Stimulated activated CD8-positive, alpha-beta memory T cell treated with anti-CD3 and anti-CD28 coated beads, Interleukin-12 subunit alpha, Interleukin-12 subunit beta, amount 100 ng/mL, for 1 hour (primary cell): ENCODE measurements at regions not wholly inside any gene's neighbourhood (a gene's known extent, or its start where the extent isn't known, plus 50 kb on each side); places are given as distances from the start of the nearest gene placed in this dataset.

Experiments used
- DNase-seq: peaks from one replicate; pipeline ENCODE4 v3.0.0-alpha.2; 2020; ENCODE audit warnings: low read depth

DNA sequence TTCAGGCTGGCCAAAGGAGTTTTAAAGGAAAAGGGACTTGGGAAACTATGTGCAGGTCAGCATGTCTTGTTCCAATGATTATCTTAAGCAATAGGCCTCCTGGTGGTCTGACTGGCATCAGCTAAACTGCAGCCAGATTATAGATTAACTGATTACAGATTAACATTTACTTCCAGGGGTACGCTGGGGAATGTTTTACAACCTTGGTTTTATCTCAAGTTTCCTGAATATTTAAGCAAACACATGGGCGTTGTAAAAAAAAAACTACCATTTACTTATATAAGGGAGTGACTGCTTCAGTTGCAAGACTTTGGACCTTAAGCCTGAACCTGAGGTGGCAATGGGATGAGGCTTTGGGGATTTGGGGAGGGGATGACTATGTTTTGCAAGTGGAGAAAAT, 600.6 kb upstream of the B3GALT2 start:
- no peak for DNase-seq

DNA sequence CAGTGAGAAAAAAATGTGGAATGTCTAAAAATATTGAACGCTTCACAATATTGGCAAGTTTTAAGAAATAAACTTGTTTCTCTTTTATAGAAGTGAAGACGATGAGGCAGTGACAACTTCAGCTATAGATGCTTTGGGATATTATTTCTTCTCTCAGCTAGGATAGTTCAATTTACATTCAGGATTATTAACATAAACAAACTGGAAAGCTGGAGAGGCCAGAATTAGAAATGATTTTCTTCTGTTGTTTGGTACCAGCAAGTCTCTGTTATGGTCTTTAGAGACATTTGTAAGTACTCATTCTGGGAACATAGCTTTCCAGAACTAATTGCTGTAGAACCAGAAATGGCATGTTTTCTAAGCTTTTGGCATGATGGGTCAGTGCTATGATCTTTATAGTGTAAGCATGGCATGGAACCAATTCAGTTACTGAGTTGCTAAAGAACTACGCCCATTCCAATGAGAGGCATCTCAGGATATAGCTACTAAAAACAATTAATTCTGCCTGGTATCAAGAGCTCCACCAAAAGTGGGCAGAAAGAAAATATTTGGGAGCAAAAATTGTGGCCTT, 599.5 kb upstream of the B3GALT2 start:
- DNase-seq = no peak

DNA sequence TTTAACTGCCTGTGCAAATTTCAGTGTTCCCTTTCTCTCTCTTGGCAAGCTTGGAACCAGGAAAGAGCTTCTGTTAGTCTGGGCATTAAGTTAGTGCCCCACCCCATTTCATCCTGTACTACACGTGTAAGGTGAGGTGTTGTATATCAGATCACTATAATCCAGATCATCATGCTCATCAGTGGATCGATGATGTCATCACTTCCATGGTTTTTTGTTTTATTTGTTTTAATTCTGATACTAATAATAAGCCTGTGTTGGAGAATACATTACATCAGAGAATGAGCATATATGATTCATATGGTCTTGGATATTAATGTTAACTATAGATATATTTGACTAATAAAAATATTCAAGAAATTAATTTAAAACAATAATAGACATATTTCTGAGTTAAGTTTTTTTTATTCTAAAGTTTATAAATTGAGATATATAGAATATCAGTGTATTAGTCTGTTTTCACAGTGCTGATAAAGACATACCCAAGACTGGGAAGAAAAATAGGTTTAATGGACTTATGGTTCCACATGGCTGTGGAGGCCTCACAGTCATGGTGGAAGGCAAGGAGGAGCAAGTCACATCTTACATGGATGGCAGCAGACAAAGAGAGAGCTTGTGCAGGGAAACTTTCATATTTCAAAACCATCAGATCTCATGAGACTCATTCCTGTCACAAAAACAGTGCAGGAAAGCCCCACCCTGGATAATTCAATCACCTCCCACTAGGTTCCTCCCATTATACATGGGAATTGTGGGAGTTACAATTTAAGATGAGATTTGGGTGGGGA, 588.3 kb upstream of the B3GALT2 start:
- DNase-seq = no peak

DNA sequence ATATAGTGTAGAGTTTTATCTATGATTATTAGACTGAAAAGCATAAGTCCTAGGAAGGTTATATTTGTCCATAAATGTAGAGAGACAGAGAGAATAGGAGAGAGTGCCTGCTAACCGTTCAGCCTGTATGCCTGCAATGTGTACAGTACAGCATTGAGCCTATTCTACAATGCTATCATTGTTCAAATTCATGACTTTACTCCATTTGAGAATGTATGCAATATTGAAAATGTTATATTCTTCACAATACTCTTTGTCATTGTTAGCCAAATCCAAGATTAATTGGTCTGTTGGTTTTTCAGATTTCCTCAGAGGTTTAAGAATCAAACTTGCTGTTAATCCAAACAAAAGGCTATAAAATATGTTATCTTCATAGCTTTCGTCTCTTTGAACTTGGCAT, 585.2 kb upstream of the B3GALT2 start:
- DNase-seq = no peak

DNA sequence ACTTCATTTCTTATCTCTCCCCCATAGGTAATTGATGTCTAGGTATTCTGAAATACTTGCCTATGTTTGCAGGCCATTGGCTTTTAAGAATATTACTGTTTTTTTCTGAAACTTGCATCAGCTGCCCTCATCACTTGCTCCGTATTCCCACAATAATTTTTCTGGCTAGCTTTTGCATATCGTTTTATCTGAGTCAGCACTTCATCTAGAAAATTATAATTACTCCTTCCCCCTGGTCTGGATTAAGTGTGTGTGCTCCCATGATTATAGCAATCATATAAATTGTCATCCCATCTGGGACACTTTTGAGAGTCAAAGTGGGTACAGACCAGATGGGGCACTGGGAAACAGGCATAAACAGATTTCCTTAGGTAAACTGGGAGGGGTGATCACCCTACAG, 583.2 kb upstream of the B3GALT2 start:
- no peak for DNase-seq

DNA sequence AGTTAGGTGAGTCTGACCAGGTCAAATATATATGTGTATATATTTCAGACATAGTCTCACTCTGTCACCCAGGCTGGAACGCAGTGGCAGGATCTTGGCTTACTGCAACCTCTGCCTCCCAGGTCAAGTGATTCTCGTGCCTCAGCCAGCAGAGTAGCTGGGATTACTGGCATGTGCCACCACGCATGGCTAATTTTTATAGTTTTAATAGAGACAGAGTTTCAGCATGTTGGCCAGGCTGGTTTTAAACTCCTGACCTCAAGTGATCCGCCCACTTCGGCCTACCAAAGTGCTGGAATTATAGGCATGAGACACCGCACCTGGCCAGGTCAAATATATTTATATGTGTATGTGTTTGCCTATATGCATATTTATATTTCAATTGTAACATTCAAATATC, 581.5 kb upstream of the B3GALT2 start:
- DNase-seq = no peak

DNA sequence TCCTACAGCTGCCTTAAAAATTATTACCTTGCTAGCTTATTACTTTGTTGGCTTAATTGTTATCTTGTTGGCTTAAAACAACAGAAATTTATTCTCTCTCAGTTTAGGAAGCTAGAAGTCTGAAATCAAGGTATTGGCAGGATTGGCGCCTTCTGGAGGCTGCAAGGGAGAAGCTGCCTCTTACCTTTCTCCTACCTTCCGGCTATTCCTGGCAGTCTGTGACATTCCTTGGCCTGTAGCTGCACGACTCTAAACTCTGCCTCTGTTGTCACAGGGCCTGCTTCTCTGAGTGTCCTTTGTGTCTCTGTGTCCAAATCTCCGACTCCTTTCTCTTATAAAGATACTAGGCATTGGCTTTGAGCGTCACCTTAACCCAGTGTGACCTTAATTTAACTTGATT, 579.9 kb upstream of the B3GALT2 start:
- DNase-seq = no peak

DNA sequence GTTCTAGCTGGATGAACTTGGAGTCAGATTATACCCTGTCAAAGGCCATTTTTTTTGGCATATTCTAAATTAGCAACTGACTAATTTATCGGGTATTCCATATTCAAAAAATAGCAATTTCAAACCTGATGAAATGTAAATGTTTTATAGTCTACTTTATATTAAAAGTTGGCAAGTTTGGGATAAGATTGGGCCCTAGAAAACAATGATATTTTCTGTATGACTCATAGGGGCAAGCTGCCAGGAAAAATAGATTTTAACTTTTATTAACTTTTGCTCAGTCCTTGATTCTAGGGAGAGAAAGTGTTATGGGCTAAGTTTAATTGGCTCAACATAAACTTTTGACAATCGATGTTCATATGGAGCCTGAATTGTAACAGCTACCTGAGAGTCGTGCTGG, 576.9 kb upstream of the B3GALT2 start:
- DNase-seq = no peak

DNA sequence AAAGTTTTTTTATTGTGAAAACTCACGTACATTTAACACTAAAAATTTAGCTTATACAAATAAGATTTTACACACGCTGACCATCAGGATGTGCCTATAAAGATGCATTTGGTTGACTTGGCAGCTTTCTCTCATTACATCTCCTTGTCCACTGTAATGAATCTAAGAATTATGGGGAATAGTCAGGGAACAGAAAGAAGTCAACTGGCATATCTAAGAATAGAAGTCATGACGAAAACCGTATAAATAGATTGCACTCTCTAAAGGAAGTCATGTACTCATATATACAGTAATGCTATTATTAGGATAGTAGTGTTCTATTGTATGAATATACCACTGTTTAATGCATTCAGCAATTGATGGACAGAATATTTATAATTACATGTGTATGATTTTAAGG, 575.8 kb upstream of the B3GALT2 start:
- no peak for DNase-seq

DNA sequence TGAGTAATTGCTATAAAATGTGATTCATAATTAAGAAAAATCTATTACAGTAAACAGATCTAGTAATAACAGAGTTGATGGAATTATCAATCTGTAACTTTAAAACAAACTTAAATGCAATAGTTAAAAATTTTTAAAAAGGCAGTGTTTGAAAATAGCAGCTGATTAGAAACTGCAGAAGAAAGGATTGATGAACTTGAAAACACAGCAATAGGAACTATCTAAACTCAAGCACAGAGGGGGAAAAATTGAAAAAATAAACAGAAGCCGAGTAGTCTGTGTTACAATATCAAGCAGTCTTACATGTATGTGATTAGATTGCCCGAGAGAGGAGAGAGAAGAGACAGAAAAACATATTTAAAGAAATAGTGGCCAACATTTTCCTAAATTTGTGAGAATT, 569.0 kb upstream of the B3GALT2 start:
- DNase-seq = no peak

DNA sequence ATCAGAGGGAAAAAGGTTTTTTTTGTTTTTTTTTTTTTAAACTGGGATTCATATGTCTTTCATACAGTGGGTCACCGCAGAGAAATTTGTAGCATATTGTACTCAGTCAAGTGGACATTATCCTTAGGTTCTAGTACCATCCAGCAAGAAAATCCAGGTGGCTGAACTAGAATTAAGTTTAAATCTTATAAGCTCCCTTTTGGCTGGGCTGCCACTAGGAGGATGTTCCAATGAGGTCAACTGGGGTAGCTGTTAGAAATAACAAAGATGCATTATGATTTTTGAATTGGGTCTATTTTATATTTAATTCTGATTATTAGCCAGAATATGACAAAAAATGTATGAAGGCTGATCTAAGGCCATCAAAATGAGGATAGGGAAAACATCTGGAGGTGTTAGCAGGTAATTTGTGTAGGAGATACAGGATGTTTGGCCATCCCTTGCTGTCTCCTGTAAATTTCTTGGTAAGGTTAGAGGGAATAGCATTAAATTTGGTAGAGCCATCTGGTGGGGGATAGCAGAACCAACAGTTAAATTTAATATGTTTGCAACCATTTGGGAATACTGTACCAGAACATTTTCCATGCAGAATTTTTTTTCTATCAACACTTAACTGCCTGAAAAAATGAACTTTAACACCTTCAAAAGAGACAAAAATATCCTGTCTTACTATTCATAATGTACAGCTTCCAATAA, 568.5 kb upstream of the B3GALT2 start:
- DNase-seq = no peak

DNA sequence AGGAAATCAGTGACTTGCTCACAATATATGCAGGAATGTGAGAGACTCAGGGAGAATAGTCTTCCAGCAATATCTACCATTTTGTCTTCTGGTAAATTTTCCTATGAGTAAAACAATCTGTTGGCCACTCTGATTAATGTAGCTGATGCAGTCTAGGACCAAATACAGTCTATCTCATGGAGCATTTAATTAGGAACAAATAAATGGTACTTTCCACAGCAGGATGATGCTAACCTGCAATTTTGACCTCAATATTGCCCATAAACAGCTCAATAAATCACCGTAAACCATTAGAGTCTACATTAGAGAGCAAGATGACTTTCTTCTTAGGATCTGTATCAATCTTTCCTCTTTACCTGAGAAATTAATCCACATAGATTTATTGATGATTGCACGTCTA, 567.7 kb upstream of the B3GALT2 start:
- DNase-seq = no peak

DNA sequence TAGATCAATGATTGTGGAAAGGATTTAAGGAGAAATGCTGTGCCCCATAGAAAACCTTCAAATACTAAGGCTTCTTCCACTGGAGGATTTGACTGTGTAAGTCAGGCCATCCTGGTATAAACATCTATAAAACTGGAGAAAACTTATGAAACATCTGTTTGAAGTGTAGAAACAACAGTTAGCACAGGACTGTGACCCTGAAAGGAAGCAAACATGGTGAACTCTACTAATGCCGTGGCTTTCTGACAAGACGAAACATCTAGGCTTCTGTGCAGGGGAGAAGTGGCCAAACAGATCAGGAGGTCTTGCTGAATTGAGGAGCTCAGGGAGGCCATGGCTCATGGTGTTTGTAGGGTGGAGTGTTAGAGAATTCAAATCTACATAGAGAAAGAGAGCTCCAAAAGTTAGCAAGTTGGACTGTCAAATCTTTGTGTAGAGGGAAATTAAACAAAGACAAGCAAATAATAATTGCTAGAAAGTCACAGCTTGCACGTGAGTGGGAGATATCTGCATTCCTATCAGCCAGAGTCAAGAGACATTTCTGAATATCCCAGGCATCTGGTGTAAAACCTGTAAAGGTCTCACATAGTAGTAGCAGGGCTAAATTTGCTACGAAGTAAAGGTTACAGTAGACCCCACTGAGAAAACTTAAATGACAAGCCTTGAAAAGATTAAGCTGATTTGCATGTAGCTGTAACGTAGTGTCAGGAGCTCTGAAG, 566.8 kb upstream of the B3GALT2 start:
- no peak for DNase-seq

DNA sequence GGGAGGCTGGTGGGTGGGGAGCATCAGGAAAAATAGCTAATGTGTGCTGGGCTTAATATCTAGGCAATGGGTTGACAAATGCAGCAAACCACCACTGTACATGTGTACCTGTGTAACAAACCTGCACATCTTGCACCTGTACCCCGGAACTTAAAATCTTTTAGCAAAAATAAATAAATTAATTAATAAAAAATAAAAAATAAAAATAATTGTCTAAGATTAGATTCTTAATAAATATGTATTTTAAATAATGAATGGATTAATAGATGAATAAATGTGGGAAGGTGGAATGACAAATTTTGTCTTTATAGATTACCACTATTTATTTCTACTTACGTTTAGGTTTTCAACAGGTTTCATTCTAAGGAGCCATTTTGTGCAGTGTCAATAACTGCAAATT, 563.5 kb upstream of the B3GALT2 start:
- DNase-seq = no peak

DNA sequence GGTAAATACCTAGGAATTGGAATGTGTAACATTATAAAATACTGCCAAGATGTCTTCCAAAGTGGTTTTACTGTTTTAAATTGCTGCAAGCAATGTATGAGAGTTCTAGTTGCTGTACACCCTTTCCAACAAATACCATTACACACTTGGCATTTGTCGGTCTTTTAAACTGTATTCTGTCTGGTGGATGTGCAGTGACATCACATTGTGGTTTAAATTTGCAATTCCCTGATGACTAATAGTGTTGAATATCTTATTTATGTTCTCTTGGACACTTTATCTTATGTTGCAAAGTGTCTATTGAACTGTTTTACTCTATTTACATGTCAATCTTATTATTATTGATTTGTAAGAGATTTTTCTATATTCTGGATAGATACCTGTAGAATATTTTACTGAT, 561.2 kb upstream of the B3GALT2 start:
- no peak for DNase-seq

DNA sequence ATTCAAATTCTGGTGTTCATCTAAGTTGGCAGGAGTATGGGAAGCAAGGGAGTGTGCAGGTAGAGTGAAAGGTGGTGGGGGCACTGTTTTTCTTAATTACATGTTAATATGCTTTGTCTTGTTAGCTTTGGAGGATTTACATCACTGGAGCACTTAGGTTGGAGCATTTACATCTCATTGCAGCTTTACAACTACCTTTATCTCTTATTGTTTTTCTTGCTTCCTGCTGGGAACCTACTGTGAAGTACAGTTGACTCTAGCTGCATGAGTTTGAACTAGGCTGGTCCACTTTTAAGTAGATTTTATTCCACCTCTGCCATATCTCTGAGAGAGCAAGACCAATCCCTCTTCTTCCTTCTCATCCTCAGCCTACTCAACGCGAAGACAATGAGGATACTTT, 554.8 kb upstream of the B3GALT2 start:
- no peak for DNase-seq

DNA sequence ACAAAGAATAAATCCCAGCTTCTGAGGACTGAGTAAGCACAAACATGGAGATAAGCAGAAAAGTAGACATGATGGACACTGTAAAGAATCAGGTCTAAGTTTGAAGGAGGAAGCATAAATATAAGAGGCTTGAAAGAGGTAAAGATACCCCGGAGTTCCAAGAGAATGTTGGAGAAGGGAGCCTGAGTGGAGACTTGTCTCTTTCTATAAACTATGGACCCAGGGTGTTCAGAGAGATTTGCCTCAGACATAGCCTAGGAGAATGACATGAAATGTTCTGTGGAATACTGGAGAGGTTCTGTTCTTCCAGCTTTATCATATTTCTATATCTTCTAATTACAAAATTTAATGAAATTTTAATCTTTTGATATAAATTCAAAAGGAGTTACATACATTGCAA, 554.3 kb upstream of the B3GALT2 start:
- DNase-seq = no peak

DNA sequence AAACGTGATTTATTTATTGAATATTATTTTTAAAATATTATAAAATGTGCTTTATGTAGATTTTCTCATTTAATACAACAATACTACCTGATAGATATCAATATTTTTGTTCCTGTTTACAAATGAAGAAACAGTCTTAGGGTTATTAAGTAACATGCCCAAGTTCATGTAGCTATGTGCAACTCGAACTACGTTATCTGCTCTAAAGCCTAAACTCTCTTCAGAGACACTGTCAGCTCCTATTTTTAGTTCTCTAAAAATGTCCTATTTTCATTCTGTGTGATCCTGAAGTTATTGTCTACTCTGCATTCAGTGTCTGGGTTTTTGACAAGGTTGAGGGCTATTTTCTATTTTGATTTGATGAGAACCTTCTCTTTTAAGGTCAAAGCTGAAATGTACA, 550.1 kb upstream of the B3GALT2 start:
- no peak for DNase-seq

DNA sequence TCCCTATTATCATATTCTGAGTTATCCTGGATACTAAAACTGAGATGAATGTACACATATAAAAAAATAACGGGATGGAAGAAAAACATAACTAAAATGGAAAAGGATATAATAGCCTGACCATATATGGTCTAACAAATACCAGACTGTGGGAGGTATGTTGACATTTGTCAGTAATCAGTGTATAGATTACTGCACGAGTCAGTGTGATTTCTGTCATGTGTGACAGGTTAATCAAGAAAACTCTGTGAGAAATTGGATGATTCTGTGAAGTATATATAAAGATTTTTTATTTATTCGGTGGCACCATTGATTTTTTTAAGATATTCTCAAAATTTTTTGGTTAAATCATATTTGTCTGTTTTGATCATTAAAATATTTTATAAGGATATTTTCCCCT, 547.3 kb upstream of the B3GALT2 start:
- DNase-seq = no peak

DNA sequence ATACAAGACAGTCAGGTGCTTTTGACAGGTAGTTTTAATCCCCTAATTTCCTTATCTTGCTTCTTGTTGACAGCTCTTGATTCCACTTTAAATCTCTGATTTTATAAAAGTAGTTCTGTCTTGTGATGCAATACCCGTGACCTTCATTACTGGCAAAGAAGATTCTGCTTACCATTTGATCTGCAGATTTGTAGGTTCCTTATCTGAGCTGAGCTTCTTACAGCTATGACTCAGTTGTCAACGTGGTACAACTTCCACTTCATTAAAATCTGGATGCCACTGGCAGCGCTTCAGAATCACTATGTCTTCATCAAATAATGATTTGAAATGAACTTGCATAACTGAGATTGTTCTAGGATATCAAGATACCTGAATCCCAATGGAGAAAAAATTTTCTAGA, 543.6 kb upstream of the B3GALT2 start:
- no peak for DNase-seq

DNA sequence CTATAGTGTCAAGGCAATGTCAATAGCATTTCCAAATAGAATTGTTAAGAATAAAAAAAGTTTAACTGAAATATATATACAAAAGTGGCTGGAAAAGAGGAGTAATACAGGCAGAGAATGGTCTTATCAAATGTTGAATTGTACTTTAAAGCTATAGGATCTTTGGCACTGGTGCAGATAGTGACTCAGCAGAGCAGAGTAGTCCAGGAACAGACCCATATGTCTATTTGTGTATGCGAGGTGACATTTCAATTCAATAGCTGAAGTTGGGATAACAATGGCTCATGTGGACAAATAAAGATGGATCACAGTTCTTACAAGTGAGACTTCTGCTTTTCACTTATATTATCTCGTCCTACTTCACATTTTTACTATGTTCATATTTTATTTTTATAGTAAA, 543.0 kb upstream of the B3GALT2 start:
- no peak for DNase-seq

DNA sequence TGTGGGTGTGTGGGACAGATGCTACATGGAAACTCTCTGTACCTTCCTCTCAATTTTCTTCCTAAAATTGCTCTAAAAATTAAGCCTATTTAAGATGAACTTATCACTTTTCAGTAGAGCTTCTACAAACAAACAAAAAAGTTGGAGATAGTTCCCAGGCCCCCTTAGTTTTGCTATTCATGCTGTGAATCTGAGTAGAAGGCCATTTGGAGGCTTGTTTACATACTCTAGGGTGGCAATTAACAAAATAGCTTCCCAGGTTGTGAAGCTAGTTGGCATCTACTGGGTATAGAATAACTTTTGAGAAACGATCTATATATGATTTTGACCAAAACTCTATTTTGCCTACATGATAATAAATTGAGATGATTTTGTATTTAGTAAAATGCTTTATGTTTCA, 541.4 kb upstream of the B3GALT2 start:
- no peak for DNase-seq

DNA sequence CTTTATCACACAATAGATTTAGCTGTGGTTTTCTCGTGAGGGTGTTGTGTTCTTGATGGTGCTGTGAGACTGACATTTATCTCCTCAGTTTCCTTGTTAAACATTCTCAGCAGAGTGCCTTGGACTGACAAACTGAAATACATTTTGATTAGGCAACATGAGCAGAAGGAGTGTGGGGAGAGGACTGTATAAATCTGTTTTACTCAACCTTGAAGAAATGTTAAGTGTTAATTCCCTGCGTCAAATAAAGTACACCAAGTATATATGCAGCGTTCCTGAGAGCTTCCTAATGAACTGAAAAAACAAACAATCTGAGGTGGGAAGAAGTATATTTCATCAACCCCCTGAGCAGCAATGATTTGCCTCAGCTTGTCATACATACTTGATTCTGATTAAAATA, 540.3 kb upstream of the B3GALT2 start:
- DNase-seq = no peak
